ENCODE measurements at regions not wholly inside any gene's neighbourhood (a gene's known extent, or its start where the extent isn't known, plus 50 kb on each side); places are given as distances from the start of the nearest gene placed in this dataset.

- dilution Hi-C loops (cut with HindIII; ENCODE audit: low sequenced_read_pairs, unreplicated experiment): no loop called here
- no peak overlapping the region for H3K23ac ChIP-seq (ENCODE audit: low read depth, low read length)
- H2AK5ac ChIP-seq (ENCODE audit: low read depth, low read length): no peak overlapping the region
- H3K14ac ChIP-seq (replicated peaks; ENCODE audit: low read depth, low read length): no peak overlapping the region
- POLR2A ChIA-PET (ENCODE audit: unreplicated experiment): no interaction called here
- 62% methylated on average over 4 of the region's 9 CpGs; no CpG with 5 or more reads in 1 of the 2 experiments for WGBS, 2 experiments (ENCODE audit: extremely low coverage in 2 of 2, insufficient read length in 1 of 2)
- H2BK120ac ChIP-seq (ENCODE audit: low read depth, low read length): no peak overlapping the region
- TF ChIP-seq BHLHE40 (IDR thresholded peaks at IDR 0.05; ENCODE audit: low read depth, low read length) (no peak), RCOR1 (IDR thresholded peaks at IDR 0.05; ENCODE audit: insufficient replicate concordance, low read length) (no peak), RAD21 (IDR thresholded peaks at IDR 0.05; ENCODE audit: low read length) (no peak), NFE2L2 (IDR thresholded peaks at IDR 0.05; ENCODE audit: low read depth, low read length) (no peak), RFX5 (IDR thresholded peaks at IDR 0.05; ENCODE audit: low read depth, low read length) (no peak), FOS (IDR thresholded peaks at IDR 0.05; ENCODE audit: low read depth, low read length) (no peak), POLR2A (IDR thresholded peaks at IDR 0.05; ENCODE audit: low read depth, low read length) (no peak), SMC3 (IDR thresholded peaks at IDR 0.05; ENCODE audit: low read depth, low read length) (no peak), CHD1 (IDR thresholded peaks at IDR 0.05; ENCODE audit: low read depth, low read length) (no peak), CEBPB (IDR thresholded peaks at IDR 0.05; ENCODE audit: low read depth, low read length) (no peak), USF2 (IDR thresholded peaks at IDR 0.05; ENCODE audit: low read depth, low read length) (no peak), MXI1 (IDR thresholded peaks at IDR 0.05; ENCODE audit: borderline replicate concordance, low read depth, low read length) (no peak), MAZ (IDR thresholded peaks at IDR 0.05; ENCODE audit: borderline replicate concordance, low read depth, low read length) (no peak), MAFK (IDR thresholded peaks at IDR 0.05; ENCODE audit: low read depth, low read length) (no peak)
- TF ChIP-seq, protein P1, sequence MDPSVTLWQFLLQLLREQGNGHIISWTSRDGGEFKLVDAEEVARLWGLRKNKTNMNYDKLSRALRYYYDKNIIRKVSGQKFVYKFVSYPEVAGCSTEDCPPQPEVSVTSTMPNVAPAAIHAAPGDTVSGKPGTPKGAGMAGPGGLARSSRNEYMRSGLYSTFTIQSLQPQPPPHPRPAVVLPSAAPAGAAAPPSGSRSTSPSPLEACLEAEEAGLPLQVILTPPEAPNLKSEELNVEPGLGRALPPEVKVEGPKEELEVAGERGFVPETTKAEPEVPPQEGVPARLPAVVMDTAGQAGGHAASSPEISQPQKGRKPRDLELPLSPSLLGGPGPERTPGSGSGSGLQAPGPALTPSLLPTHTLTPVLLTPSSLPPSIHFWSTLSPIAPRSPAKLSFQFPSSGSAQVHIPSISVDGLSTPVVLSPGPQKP (IDR thresholded peaks at IDR 0.05; ENCODE audit: borderline replicate concordance, low read depth, low read length): no peak
- TF ChIP-seq, protein P2, sequence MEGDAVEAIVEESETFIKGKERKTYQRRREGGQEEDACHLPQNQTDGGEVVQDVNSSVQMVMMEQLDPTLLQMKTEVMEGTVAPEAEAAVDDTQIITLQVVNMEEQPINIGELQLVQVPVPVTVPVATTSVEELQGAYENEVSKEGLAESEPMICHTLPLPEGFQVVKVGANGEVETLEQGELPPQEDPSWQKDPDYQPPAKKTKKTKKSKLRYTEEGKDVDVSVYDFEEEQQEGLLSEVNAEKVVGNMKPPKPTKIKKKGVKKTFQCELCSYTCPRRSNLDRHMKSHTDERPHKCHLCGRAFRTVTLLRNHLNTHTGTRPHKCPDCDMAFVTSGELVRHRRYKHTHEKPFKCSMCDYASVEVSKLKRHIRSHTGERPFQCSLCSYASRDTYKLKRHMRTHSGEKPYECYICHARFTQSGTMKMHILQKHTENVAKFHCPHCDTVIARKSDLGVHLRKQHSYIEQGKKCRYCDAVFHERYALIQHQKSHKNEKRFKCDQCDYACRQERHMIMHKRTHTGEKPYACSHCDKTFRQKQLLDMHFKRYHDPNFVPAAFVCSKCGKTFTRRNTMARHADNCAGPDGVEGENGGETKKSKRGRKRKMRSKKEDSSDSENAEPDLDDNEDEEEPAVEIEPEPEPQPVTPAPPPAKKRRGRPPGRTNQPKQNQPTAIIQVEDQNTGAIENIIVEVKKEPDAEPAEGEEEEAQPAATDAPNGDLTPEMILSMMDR (conservative IDR thresholded peaks at IDR 0.05; ENCODE audit: low read depth, low read length): no peak
- no peak overlapping the region for H2AK9ac ChIP-seq (replicated peaks; ENCODE audit: low read depth, low read length, poor library complexity)
- H3K4me1 ChIP-seq (ENCODE audit: control insufficient read depth, insufficient read depth, low read length): no peaks in the 10 kb centered on the region
- ATAC-seq (ENCODE audit: low read depth) (no peak), DNase-seq (no peak)
- H2BK5ac ChIP-seq (ENCODE audit: low read depth, low read length, poor library complexity, severe bottlenecking): no peak overlapping the region
- H3K4me2 ChIP-seq (ENCODE audit: low read depth, low read length): no peak overlapping the region
- in situ Hi-C loops (cut with MboI; ENCODE audit: low sequenced_read_pairs): no loop called here
- H4K8ac ChIP-seq (ENCODE audit: low read depth in 2 of 2, low read length in 2 of 2): no peak overlapping the region
- no peak overlapping the region for H3K4ac ChIP-seq (ENCODE audit: low read depth, low read length)
- H3K4me3 ChIP-seq (ENCODE audit: insufficient read depth, low read depth, low read length): no peak overlapping the region
- H3K9me1 ChIP-seq (ENCODE audit: insufficient read depth, low read length): no peaks in the 10 kb centered on the region
- CTCF ChIA-PET: no interaction called here
- no peaks in the 10 kb centered on the region for H3K27me3 ChIP-seq (ENCODE audit: control insufficient read depth, insufficient read depth, low read length)
- no peak overlapping the region for H3K27ac ChIP-seq (ENCODE audit: insufficient read depth, low read length)
- no peak overlapping the region for H2BK15ac ChIP-seq (ENCODE audit: low read depth, low read length)
- BruUV-seq (replicated peaks): no TSS peak
- no peaks in the 10 kb centered on the region for H3K36me3 ChIP-seq (ENCODE audit: control insufficient read depth, insufficient read depth, low read length)
- H2AFZ ChIP-seq (replicated peaks; ENCODE audit: low read length, poor library complexity): no peak overlapping the region
- no peak overlapping the region for H3K18ac ChIP-seq (ENCODE audit: low read depth, low read length)
- no peak overlapping the region for H3K56ac ChIP-seq (ENCODE audit: extremely low read depth, insufficient read depth, low read length)
- intact Hi-C loops (cut with micrococcal nuclease): no loop called here
- no peak overlapping the region for H4K91ac ChIP-seq (ENCODE audit: insufficient read depth, low read depth, low read length)
- H4K5ac ChIP-seq (ENCODE audit: low read depth, low read length): no peak overlapping the region
- no peaks in the 10 kb centered on the region for H4K20me1 ChIP-seq (ENCODE audit: insufficient read depth, low read length)
- H3K79me1 ChIP-seq (ENCODE audit: low read depth in 1 of 2, low read length in 2 of 2): no peaks in the 10 kb centered on the region
- H3K9ac ChIP-seq (ENCODE audit: low read depth, low read length): no peak overlapping the region
- H2BK20ac ChIP-seq (ENCODE audit: low read depth, low read length): no peak overlapping the region
- peaks cover 69% of the 10 kb centered on the region for H3K9me3 ChIP-seq (ENCODE audit: control insufficient read depth, insufficient read depth, low read length)
Observed at GRCh38 chr10:130474591-130474990, 338.4 kb downstream of the GLRX3 start.
